Heart right ventricle (tissue), 16 donors: ENCODE measurements at regions not wholly inside any gene's neighbourhood (a gene's known extent, or its start where the extent isn't known, plus 50 kb on each side); places are given as distances from the start of the nearest gene placed in this dataset.

Source experiments
- ATAC-seq, 8 donors: fragments of 200-7000 bp; cut with Tn5 transposase; one replicate each; pipeline ENCODE4 v1.9.1; 2020; ENCODE audit warnings: mild to moderate bottlenecking in 8 of 8, moderate library complexity in 8 of 8, moderate number of reproducible peaks in 1 of 8
- DNase-seq, 2 donors: peaks; one replicate each; pipeline ENCODE4 v3.0.0-alpha.2; 2020
- H3K27ac ChIP-seq, 10 donors: fragments of 200-600 bp; sonication (generic) in 2 of 10; one replicate each; pipeline versions ENCODE4 v1.5.0 to v1.8.0; 2020 to 2022; ENCODE audit warnings: mild to moderate bottlenecking in 3 of 10
- H3K27me3 ChIP-seq, 7 donors: fragments of 200-600 bp; one replicate each; pipeline ENCODE4 v1.8.0; 2021 to 2022; ENCODE audit warnings: mild to moderate bottlenecking in 2 of 7
- H3K36me3 ChIP-seq, 9 donors: fragments of 200-600 bp; sonication (generic) in 1 of 9; one replicate each; pipeline versions ENCODE4 v1.5.0 to v1.8.0; 2020 to 2022; ENCODE audit warnings: mild to moderate bottlenecking in 2 of 9
- H3K4me1 ChIP-seq, 9 donors: fragments of 200-600 bp; sonication (generic) in 1 of 9; one replicate each; pipeline versions ENCODE4 v1.5.0 to v1.8.0; 2020 to 2022; ENCODE audit warnings: mild to moderate bottlenecking in 4 of 9
- H3K4me3 ChIP-seq, 10 donors: fragments of 200-600 bp; sonication (generic) in 2 of 10; one replicate each; pipeline versions ENCODE4 v1.5.0 to v1.8.0; 2020 to 2022; ENCODE audit warnings: mild to moderate bottlenecking in 7 of 10, moderate library complexity in 2 of 10
- H3K9me3 ChIP-seq, 11 donors: fragments of 200-600 bp in 10 of 11; sonication (generic) in 2 of 11; one replicate each; pipeline versions ENCODE4 v1.5.0 to v1.8.0; 2013 to 2022; ENCODE audit warnings: mild to moderate bottlenecking in 2 of 11, control low read depth in 1 of 11, moderate library complexity in 1 of 11
- WGBS, 2 donors: extraction: QIAGEN DNeasy Blood & Tissue Kit; methylation state at CpG; one replicate each; pipeline ENCODE4 v1.1.7; 2013; ENCODE audit warnings: inconsistent platforms in 1 of 2; 5-methylcytosine and 5-hydroxymethylcytosine counted together
- intact Hi-C, 10 donors: fragments of 100-400 bp; cut with DNase I; formaldehyde crosslinking; loops; one replicate each; pipeline versions ENCODE4 v1.11.1 to v1.14.2; 2022
- TF ChIP-seq, protein P1 (sequence below), 9 donors: fragments of 200-600 bp; sonication (generic) in 2 of 9; IDR thresholded peaks; one replicate each; pipeline versions ENCODE4 v1.5.0 to v1.8.0; 2021 to 2022; ENCODE audit warnings: antibody characterized with exemption in 9 of 9, mild to moderate bottlenecking in 5 of 9, moderate library complexity in 1 of 9
- donor health status: Arrhythmogenic right ventricular cardiomyopathy.
- donor health status: ischemic (EF 13 %, LVEDD 7.1; RV severe dilation, severe dysfunction).
- donor health status: healthy with polysubstance abuse.
- donor health status: DM: no; HTN: yes; CAD: no.
- donor health status: DM: no; HTN: no; CAD: no.
- donor health status: ischemic (EF 25% LVEDD 6.9; RV normal size, moderate dysfunction).
- donor health status: ischemic (EF 25% LVEDD 5.7; RV mildly dilated, moderate dysfunction).
- donor health status: healthy.
- donor health status: DM: yes; HTN: yes; CAD: no.
- donor health status: Ischemic cardiomyopathy.
- donor health status: ischemic (EF 35%, LVEDD 5.7; RV mildly dilated, moderate dysfunction).
- donor health status: nonischemic (EF 11% LVEDD 7.7; RV severe dilation, severe dysfunction).
- donor health status: DM: yes; HTN: yes; CAD: no.
- donor health status: PGD.
- donor health status: ischemic (EF 29% LVEDD 5.4; RV normal size, mild dysfunction).
- donor health status: nonischemic (EF 23%, LVEDD 6.1; RV moderate dilation, normal function).

- TF ChIP-seq, protein P1, sequence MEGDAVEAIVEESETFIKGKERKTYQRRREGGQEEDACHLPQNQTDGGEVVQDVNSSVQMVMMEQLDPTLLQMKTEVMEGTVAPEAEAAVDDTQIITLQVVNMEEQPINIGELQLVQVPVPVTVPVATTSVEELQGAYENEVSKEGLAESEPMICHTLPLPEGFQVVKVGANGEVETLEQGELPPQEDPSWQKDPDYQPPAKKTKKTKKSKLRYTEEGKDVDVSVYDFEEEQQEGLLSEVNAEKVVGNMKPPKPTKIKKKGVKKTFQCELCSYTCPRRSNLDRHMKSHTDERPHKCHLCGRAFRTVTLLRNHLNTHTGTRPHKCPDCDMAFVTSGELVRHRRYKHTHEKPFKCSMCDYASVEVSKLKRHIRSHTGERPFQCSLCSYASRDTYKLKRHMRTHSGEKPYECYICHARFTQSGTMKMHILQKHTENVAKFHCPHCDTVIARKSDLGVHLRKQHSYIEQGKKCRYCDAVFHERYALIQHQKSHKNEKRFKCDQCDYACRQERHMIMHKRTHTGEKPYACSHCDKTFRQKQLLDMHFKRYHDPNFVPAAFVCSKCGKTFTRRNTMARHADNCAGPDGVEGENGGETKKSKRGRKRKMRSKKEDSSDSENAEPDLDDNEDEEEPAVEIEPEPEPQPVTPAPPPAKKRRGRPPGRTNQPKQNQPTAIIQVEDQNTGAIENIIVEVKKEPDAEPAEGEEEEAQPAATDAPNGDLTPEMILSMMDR (IDR thresholded peaks at IDR 0.05): no peak
- Histone ChIP-seq H3K4me3 (no peak overlapping the region), H3K27ac (no peak overlapping the region), H3K36me3 (no peaks in the 10 kb centered on the region), H3K27me3 (no peaks in the 10 kb centered on the region), H3K9me3 (no peaks in the 10 kb centered on the region), H3K4me1 (no peaks in the 10 kb centered on the region)
- DNase-seq: no peak
- ATAC-seq: no peak
- 82 to 86% methylated on average over 8 of the region's 8 CpGs for WGBS, 2 donors
- intact Hi-C loops: no loop called here
These were observed 196.6 kb upstream of the SOX11 start for GRCh38 chr2:5495586-5495985.

- no peak overlapping the region for H3K27ac ChIP-seq
- no peaks in the 10 kb centered on the region for H3K36me3 ChIP-seq
- no peaks in the 10 kb centered on the region for H3K4me1 ChIP-seq
- WGBS, 2 donors: 79 to 86% methylated on average over 10 of the region's 10 CpGs
- DNase-seq (no peak), ATAC-seq (no peak)
- no peaks in the 10 kb centered on the region for H3K27me3 ChIP-seq
- intact Hi-C loops: no loop called here
- TF ChIP-seq, protein P1 (IDR thresholded peaks at IDR 0.05): no peak
- no peak overlapping the region for H3K4me3 ChIP-seq
- H3K9me3 ChIP-seq: no peaks in the 10 kb centered on the region
These were observed 194.3 kb upstream of the SOX11 start for GRCh38 chr2:5497874-5498273.

DNA sequence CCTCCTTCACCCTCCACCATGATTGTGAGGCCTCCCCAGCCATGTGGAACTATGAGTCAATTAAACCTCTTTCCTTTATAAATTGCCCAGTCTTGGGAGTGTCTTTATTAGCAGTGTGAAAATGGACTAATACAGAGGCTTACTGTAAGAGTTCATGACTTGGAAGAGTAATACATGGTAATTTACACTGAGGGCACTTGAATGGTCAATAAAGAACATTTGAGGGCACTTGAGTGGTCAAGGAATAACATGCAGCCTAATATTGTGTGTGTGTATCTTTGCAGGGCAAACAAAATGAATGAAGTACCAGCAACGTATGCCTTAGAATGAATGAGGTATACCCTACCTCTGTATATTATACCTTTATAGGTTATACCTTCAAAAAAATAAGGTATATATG, 190.4 kb upstream of the SOX11 start:
- Histone ChIP-seq H3K4me1 (no peaks in the 10 kb centered on the region), H3K9me3 (no peaks in the 10 kb centered on the region), H3K27ac (no peak overlapping the region), H3K4me3 (no peak overlapping the region), H3K27me3 (no peaks in the 10 kb centered on the region), H3K36me3 (no peaks in the 10 kb centered on the region)
- TF ChIP-seq, protein P1 (IDR thresholded peaks at IDR 0.05): no peak
- DNase-seq (no peak), ATAC-seq (no peak)
- WGBS, 2 donors: 90 to 93% methylated on average over 1 of the region's 1 CpG
- intact Hi-C loops: no loop called here

DNA sequence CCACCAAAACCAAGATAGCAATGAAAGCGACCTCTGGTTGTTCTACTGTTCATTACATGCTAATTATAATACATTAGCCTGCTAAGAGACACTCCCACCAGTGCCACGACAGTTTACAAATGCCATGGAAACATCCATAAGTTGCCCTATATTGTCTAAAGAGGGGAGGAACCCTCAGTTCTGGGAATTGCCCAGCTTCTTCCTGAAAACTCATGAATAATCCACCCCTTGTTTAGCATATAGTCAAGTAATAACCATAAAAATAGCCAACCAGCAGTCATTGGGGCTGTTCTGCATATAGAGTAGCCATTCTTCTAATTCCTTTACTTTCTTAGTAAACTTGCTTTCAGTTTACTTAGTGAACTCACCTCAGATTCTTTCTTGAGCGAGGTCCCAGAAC, 189.8 kb upstream of the SOX11 start:
- ATAC-seq (no peak), DNase-seq (no peak)
- no peaks in the 10 kb centered on the region for H3K4me1 ChIP-seq
- TF ChIP-seq, protein P1 (IDR thresholded peaks at IDR 0.05): no peak
- H3K27me3 ChIP-seq: no peaks in the 10 kb centered on the region
- H3K4me3 ChIP-seq: no peak overlapping the region
- H3K9me3 ChIP-seq: no peaks in the 10 kb centered on the region
- H3K27ac ChIP-seq: no peak overlapping the region
- no peaks in the 10 kb centered on the region for H3K36me3 ChIP-seq
- 90% methylated on average over 3 of the region's 3 CpGs for WGBS, 2 donors
- intact Hi-C loops: no loop called here

GRCh38 chr2:5504756-5505155, 187.4 kb upstream of the SOX11 start:
- Histone ChIP-seq H3K27me3 (no peaks in the 10 kb centered on the region), H3K27ac (no peak overlapping the region), H3K4me1 (no peaks in the 10 kb centered on the region), H3K36me3 (no peaks in the 10 kb centered on the region), H3K9me3 (no peaks in the 10 kb centered on the region), H3K4me3 (no peak overlapping the region)
- DNase-seq (no peak), ATAC-seq (no peak)
- 73 to 77% methylated on average over 3 of the region's 3 CpGs for WGBS, 2 donors
- TF ChIP-seq, protein P1 (IDR thresholded peaks at IDR 0.05): no peak
- intact Hi-C loops: no loop called here
